ENCODE measurements at regions not wholly inside any gene's neighbourhood (a gene's known extent, or its start where the extent isn't known, plus 50 kb on each side); places are given as distances from the start of the nearest gene placed in this dataset.
"Not testable (repeated sequence)": the region's sequence is repeated elsewhere in the genome, so short reads cannot be mapped to it uniquely, and the experiment has no call there.

- not testable (repeated sequence) for TF ChIP-seq CTCF (conservative IDR thresholded peaks at IDR 0.05; ENCODE audit: low read depth, low read length); EZH2phosphoT487 (IDR thresholded peaks at IDR 0.05; ENCODE audit: borderline replicate concordance, low read length)
These were observed 104.4 kb downstream of the TNFRSF13B start for GRCh38 chr17:16867545-16867944.

Measured in PC-3 (cell line).